ENCODE measurements at regions not wholly inside any gene's neighbourhood (a gene's known extent, or its start where the extent isn't known, plus 50 kb on each side); places are given as distances from the start of the nearest gene placed in this dataset.

- TF ChIP-seq CTCF (IDR thresholded peaks at IDR 0.05) (no peak), EP300 (IDR thresholded peaks at IDR 0.05; ENCODE audit: low read depth) (no peak), POLR2A (IDR thresholded peaks at IDR 0.05) (no peak)
Observed at GRCh38 chr15:81523867-81524266, 149.9 kb upstream of the TMC3 start.

Measured in transverse colon (tissue), 3 donors.